H1 (cell line): ENCODE measurements at regions not wholly inside any gene's neighbourhood (a gene's known extent, or its start where the extent isn't known, plus 50 kb on each side); places are given as distances from the start of the nearest gene placed in this dataset.

Experiments used
- CTCF ChIA-PET: fragments of 300-600 bp; sonication (Branson Sonifier 250); formaldehyde crosslinking; loops from one replicate; lab custom pipeline; 2021; ENCODE audit not compliant: partially characterized antibody; lab: Charles Lee
- POLR2A ChIA-PET: fragments of 300-600 bp; sonication (Branson Sonifier 250); formaldehyde crosslinking; loops from one replicate; lab custom pipeline; 2021; ENCODE audit warnings: inconsistent platforms; ENCODE audit not compliant: partially characterized antibody; lab: Charles Lee
- DNase-seq, 2 experiments: peaks; one replicate each; pipeline versions ENCODE4 v3.0.0 to v3.0.0-alpha.2; 2010 to 2022; ENCODE audit warnings: low spot score in 2 of 2, low read depth in 1 of 2, mixed read lengths in 1 of 2
- FAIRE-seq: peaks from 2 replicates; lab custom pipeline; 2011; peaks lifted over from hg19 to GRCh38; lab: Jason Lieb, UNC
- H2AFZ ChIP-seq: 2 replicates; pipeline ENCODE4 v1.8.1; 2012; ENCODE audit warnings: low read length, inconsistent platforms
- H2AK5ac ChIP-seq: 2 replicates; pipeline ENCODE4 v1.6.1; 2013; ENCODE audit warnings: low read depth, low read length
- H2BK120ac ChIP-seq: replicated peaks from 2 replicates; pipeline ENCODE3; 2013; ENCODE audit warnings: low read depth, low read length, inconsistent platforms
- H2BK12ac ChIP-seq: 2 replicates; pipeline ENCODE4 v1.6.1; 2013; ENCODE audit warnings: low read depth, low read length
- H2BK15ac ChIP-seq: 2 replicates; pipeline ENCODE4 v1.6.1; 2013; ENCODE audit warnings: low read length
- H2BK20ac ChIP-seq: 2 replicates; pipeline ENCODE4 v1.6.1; 2013; ENCODE audit warnings: low read length
- H2BK5ac ChIP-seq: 2 replicates; pipeline ENCODE4 v1.6.1; 2013; ENCODE audit warnings: low read depth, low read length
- H3K14ac ChIP-seq: 2 replicates; pipeline ENCODE4 v1.6.1; 2013; ENCODE audit warnings: inconsistent platforms; ENCODE audit not compliant: insufficient read length
- H3K18ac ChIP-seq: 2 replicates; pipeline ENCODE4 v1.6.1; 2013; ENCODE audit warnings: low read length; ENCODE audit errors: extremely low read depth
- H3K23ac ChIP-seq: 2 replicates; pipeline ENCODE4 v1.6.1; 2013; ENCODE audit warnings: inconsistent platforms; ENCODE audit not compliant: insufficient read length
- H3K23me2 ChIP-seq: 2 replicates; pipeline ENCODE4 v1.6.1; 2013; ENCODE audit warnings: low read depth, low read length
- H3K27ac ChIP-seq: 2 replicates; pipeline ENCODE4 v1.6.1; 2011; ENCODE audit warnings: low read depth, low read length, inconsistent platforms
- H3K27me3 ChIP-seq, 4 experiments: replicated peaks in 1 of 4; 1 replicate in 1 of 4; 2 replicates in 3 of 4; pipeline versions ENCODE4 v1.6.1 to v1.8.1; 2011 to 2013; ENCODE audit warnings: low read length in 3 of 4, mild to moderate bottlenecking in 3 of 4, inconsistent platforms in 2 of 4, mixed read lengths in 2 of 4, moderate library complexity in 1 of 4; ENCODE audit not compliant: control insufficient read depth in 3 of 4, insufficient read depth in 3 of 4; ENCODE audit errors: extremely low read depth in 1 of 4
- H3K36me3 ChIP-seq, 4 experiments: 2 replicates each; pipeline versions ENCODE4 v1.6.1 to v1.8.1; 2011 to 2013; ENCODE audit warnings: mild to moderate bottlenecking in 4 of 4, low read length in 3 of 4, moderate library complexity in 2 of 4, control low read depth in 1 of 4, inconsistent platforms in 1 of 4; ENCODE audit not compliant: insufficient read depth in 4 of 4, control insufficient read depth in 2 of 4
- H3K4ac ChIP-seq: replicated peaks from 2 replicates; pipeline ENCODE3; 2013; ENCODE audit warnings: low read length, low read depth, mixed read lengths, inconsistent platforms; ENCODE audit not compliant: insufficient read length
- H3K4me1 ChIP-seq, 4 experiments: replicated peaks in 1 of 4; 1 replicate in 1 of 4; 2 replicates in 3 of 4; pipeline versions ENCODE4 v1.6.1 to v1.8.1; 2011 to 2013; ENCODE audit warnings: low read length in 3 of 4, inconsistent platforms in 2 of 4, mixed read lengths in 1 of 4; ENCODE audit not compliant: insufficient read depth in 4 of 4, control insufficient read depth in 3 of 4
- H3K4me2 ChIP-seq, 2 experiments: 2 replicates each; pipeline versions ENCODE4 v1.6.1 to v1.8.1; 2011 to 2013; ENCODE audit warnings: low read depth in 2 of 2, low read length in 2 of 2, control low read depth in 1 of 2, inconsistent platforms in 1 of 2, mild to moderate bottlenecking in 1 of 2; ENCODE audit not compliant: insufficient read depth in 1 of 2
- H3K4me3 ChIP-seq, 4 experiments: fragments of 200-600, 300-600 bp in 1 of 4; sonication (generic), shearing (Covaris generic), sonication (Bioruptor Twin) in 1 of 4; 2 replicates each; pipeline versions ENCODE4 v1.5.1 to v1.8.1; 2011 to 2016; ENCODE audit warnings: low read length in 4 of 4, low read depth in 3 of 4, control low read depth in 2 of 4, inconsistent platforms in 2 of 4, mild to moderate bottlenecking in 2 of 4, mixed read lengths in 1 of 4, moderate library complexity in 1 of 4; ENCODE audit not compliant: insufficient read depth in 2 of 4; ENCODE audit errors: extremely low read depth in 1 of 4
- H3K56ac ChIP-seq: replicated peaks from 2 replicates; pipeline ENCODE3; 2013; ENCODE audit warnings: low read depth, mild to moderate bottlenecking, mixed read lengths, low read length, inconsistent platforms; ENCODE audit not compliant: insufficient read length
- H3K79me1 ChIP-seq: 2 replicates; pipeline ENCODE4 v1.6.1; 2013; ENCODE audit warnings: low read depth, low read length, control low read depth
- H3K79me2 ChIP-seq, 2 experiments: 2 replicates each; pipeline versions ENCODE4 v1.6.1 to v1.8.1; 2012 to 2013; ENCODE audit warnings: low read length in 2 of 2, mild to moderate bottlenecking in 2 of 2, inconsistent platforms in 1 of 2; ENCODE audit not compliant: insufficient read depth in 2 of 2, control insufficient read depth in 1 of 2
- H3K9ac ChIP-seq, 4 experiments: replicated peaks in 1 of 4; 1 replicate in 1 of 4; 2 replicates in 3 of 4; pipeline versions ENCODE4 v1.6.1 to v1.8.1; 2011 to 2013; ENCODE audit warnings: low read depth in 3 of 4, low read length in 3 of 4, control low read depth in 2 of 4, mild to moderate bottlenecking in 2 of 4, moderate library complexity in 2 of 4, inconsistent platforms in 1 of 4; ENCODE audit errors: extremely low read depth in 1 of 4
- H3K9me3 ChIP-seq, 2 experiments: 2 replicates each; pipeline versions ENCODE4 v1.6.1 to v1.8.1; 2012 to 2013; ENCODE audit warnings: mild to moderate bottlenecking in 2 of 2, moderate library complexity in 2 of 2, control low read depth in 1 of 2, inconsistent platforms in 1 of 2, low read depth in 1 of 2, low read length in 1 of 2, mixed read lengths in 1 of 2; ENCODE audit not compliant: insufficient read depth in 2 of 2
- H4K20me1 ChIP-seq, 2 experiments: replicated peaks in 1 of 2; 2 replicates each; pipeline versions ENCODE3 to v1.8.1; 2011 to 2013; ENCODE audit warnings: inconsistent platforms in 2 of 2, low read length in 2 of 2, mild to moderate bottlenecking in 1 of 2; ENCODE audit not compliant: insufficient read depth in 2 of 2, control insufficient read depth in 1 of 2
- H4K5ac ChIP-seq: 2 replicates; pipeline ENCODE4 v1.6.1; 2013; ENCODE audit warnings: low read length, low read depth, mixed read lengths, inconsistent platforms; ENCODE audit not compliant: insufficient read length
- H4K8ac ChIP-seq: 2 replicates; pipeline ENCODE4 v1.8.0; 2013; ENCODE audit warnings: mild to moderate bottlenecking, moderate library complexity, low read length, inconsistent platforms; ENCODE audit not compliant: insufficient read depth; ENCODE audit errors: extremely low read depth
- H4K91ac ChIP-seq: replicated peaks from 2 replicates; pipeline ENCODE3; 2013; ENCODE audit warnings: low read length, mixed read lengths, inconsistent platforms; ENCODE audit not compliant: insufficient read length
- CREB1 ChIP-seq: IDR thresholded peaks from 2 replicates; pipeline ENCODE4 v1.6.1; 2012; ENCODE audit warnings: inconsistent platforms
- NRF1 ChIP-seq: IDR thresholded peaks from 2 replicates; pipeline ENCODE4 v1.6.1; 2011; ENCODE audit warnings: mild to moderate bottlenecking, low read depth, low read length, improper control_type of control experiment
- RXRA ChIP-seq: IDR thresholded peaks from 2 replicates; pipeline ENCODE4 v1.6.1; 2011; ENCODE audit warnings: low read depth, mild to moderate bottlenecking, low read length, moderate library complexity; ENCODE audit not compliant: insufficient read depth
- SIN3A ChIP-seq, 2 experiments: IDR thresholded peaks in 1 of 2; conservative IDR thresholded peaks in 1 of 2; 2 replicates each; pipeline ENCODE4 v1.6.1; 2011 to 2012; ENCODE audit warnings: low read length in 2 of 2, improper control_type of control experiment in 1 of 2, low read depth in 1 of 2, mild to moderate bottlenecking in 1 of 2
- SP2 ChIP-seq: IDR thresholded peaks from 2 replicates; pipeline ENCODE4 v1.6.1; 2012; ENCODE audit warnings: mild to moderate bottlenecking, low read length, inconsistent platforms
- TEAD4 ChIP-seq: IDR thresholded peaks from 2 replicates; pipeline ENCODE4 v1.6.1; 2012; ENCODE audit warnings: low read depth, low read length, inconsistent platforms, mixed read lengths
- WGBS, 2 experiments: shearing (Covaris generic) in 1 of 2; methylation state at CpG; one replicate each; pipeline versions ENCODE4 v1.1.6 to v1.1.7; 2013 to 2015; ENCODE audit warnings: low lambda C conversion rate in 2 of 2, mixed read lengths in 2 of 2, inconsistent platforms in 1 of 2, low coverage in 1 of 2, missing lambda C conversion rate in 1 of 2; ENCODE audit not compliant: insufficient replicate concordance in 2 of 2, insufficient coverage in 1 of 2, insufficient read length in 1 of 2; ENCODE audit errors: extremely low coverage in 1 of 2, missing lambda C conversion rate in 1 of 2; 5-methylcytosine and 5-hydroxymethylcytosine counted together

GRCh38 chr3:145063616-145064015 lies 1092.0 kb downstream of the DIPK2A start:
- no peaks in the 10 kb centered on the region for H3K36me3 ChIP-seq
- H4K8ac ChIP-seq: no peak overlapping the region
- FAIRE-seq (no peak), DNase-seq (no peak)
- H3K18ac ChIP-seq: no peak overlapping the region
- H4K91ac ChIP-seq: no peak overlapping the region
- WGBS, 2 experiments: 90% methylated on average over 5 of the region's 5 CpGs; no CpG with 5 or more reads in 1 of the 2 experiments
- no peak overlapping the region for H3K4me2 ChIP-seq
- no peak overlapping the region for H3K4ac ChIP-seq
- no peak overlapping the region for H2BK5ac ChIP-seq
- H4K20me1 ChIP-seq: no peaks in the 10 kb centered on the region
- no peaks in the 10 kb centered on the region for H3K4me1 ChIP-seq
- H3K79me1 ChIP-seq: no peaks in the 10 kb centered on the region
- H3K79me2 ChIP-seq: no peaks in the 10 kb centered on the region
- H2BK15ac ChIP-seq: no peak overlapping the region
- no peak overlapping the region for H3K23ac ChIP-seq
- H3K56ac ChIP-seq: no peak overlapping the region
- peaks cover 22 to 27% of the 10 kb centered on the region in 2 experiments for H3K9me3 ChIP-seq
- no peak overlapping the region for H2BK12ac ChIP-seq
- H3K27ac ChIP-seq: no peak overlapping the region
- H2BK20ac ChIP-seq: no peak overlapping the region
- no peak overlapping the region for H2AK5ac ChIP-seq
- H3K9ac ChIP-seq: no peak overlapping the region
- H3K4me3 ChIP-seq: no peak overlapping the region
- no peak overlapping the region for H2AFZ ChIP-seq
- H3K27me3 ChIP-seq: no peaks in the 10 kb centered on the region
- no peak overlapping the region for H3K14ac ChIP-seq
- no peak overlapping the region for H2BK120ac ChIP-seq
- H3K23me2 ChIP-seq: no peaks in the 10 kb centered on the region
- TF ChIP-seq RXRA (no peak), SP2 (no peak), NRF1 (no peak), CREB1 (no peak), SIN3A (conservative IDR thresholded peaks at IDR 0.05 in 1 of 2, IDR thresholded peaks at IDR 0.05 in 1 of 2; ENCODE audit: low read depth in 1 of 2, low read length in 2 of 2) (no peak), TEAD4 (no peak)
- TF ChIP-seq, all 59 proteins: peak for 0
- CTCF ChIA-PET: no interaction called here
- H4K5ac ChIP-seq: no peak overlapping the region
- POLR2A ChIA-PET: no interaction called here
